CD14-positive monocyte (primary cell): ENCODE measurements at regions not wholly inside any gene's neighbourhood (a gene's known extent, or its start where the extent isn't known, plus 50 kb on each side); places are given as distances from the start of the nearest gene placed in this dataset.
"Not testable (repeated sequence)": the region's sequence is repeated elsewhere in the genome, so short reads cannot be mapped to it uniquely, and the experiment has no call there.

Experiments
- DNase-seq, 3 donors: peaks; one replicate each; pipeline ENCODE4 v3.0.0-alpha.2; 2011 to 2022
- H2AFZ ChIP-seq: 2 replicates; pipeline ENCODE4 v1.6.0; 2012; ENCODE audit warnings: mild to moderate bottlenecking, low read depth, low read length, inconsistent platforms; ENCODE audit not compliant: insufficient read depth, poor library complexity, severe bottlenecking
- H3K27ac ChIP-seq, 2 donors: 1 replicate in 1 of 2; 2 replicates in 1 of 2; pipeline ENCODE4 v1.5.1; 2012 to 2013; ENCODE audit warnings: low read length in 2 of 2, control low read depth in 1 of 2, inconsistent platforms in 1 of 2, low read depth in 1 of 2, mild to moderate bottlenecking in 1 of 2
- H3K27me3 ChIP-seq, 2 donors: one replicate each; pipeline versions ENCODE4 v1.6.0 to v1.6.1; 2011 to 2013; ENCODE audit warnings: low read length in 2 of 2; ENCODE audit not compliant: control insufficient read depth in 2 of 2, insufficient read depth in 2 of 2
- H3K36me3 ChIP-seq, 2 donors: replicated peaks in 1 of 2; 1 replicate in 1 of 2; 2 replicates in 1 of 2; pipeline versions ENCODE4 v1.5.1 to v1.6.1; 2012 to 2013; ENCODE audit warnings: low read length in 2 of 2, control low read depth in 1 of 2, inconsistent platforms in 1 of 2, mild to moderate bottlenecking in 1 of 2; ENCODE audit not compliant: insufficient read depth in 2 of 2, control insufficient read depth in 1 of 2
- H3K4me1 ChIP-seq, 2 donors: 1 replicate in 1 of 2; 2 replicates in 1 of 2; pipeline versions ENCODE4 v1.5.1 to v1.6.1; 2012 to 2013; ENCODE audit warnings: low read length in 2 of 2, control low read depth in 1 of 2, inconsistent platforms in 1 of 2, mild to moderate bottlenecking in 1 of 2, moderate library complexity in 1 of 2; ENCODE audit not compliant: insufficient read depth in 2 of 2, control insufficient read depth in 1 of 2
- H3K4me2 ChIP-seq: replicated peaks from 2 replicates; pipeline ENCODE3; 2012; ENCODE audit warnings: low read length, moderate library complexity, mild to moderate bottlenecking; ENCODE audit not compliant: poor library complexity, severe bottlenecking; ENCODE audit errors: extremely low read depth
- H3K4me3 ChIP-seq, 3 experiments: fragments of 200-600 bp in 1 of 3; sonication (generic) in 1 of 3; replicated peaks in 1 of 3; 1 replicate in 2 of 3; 2 replicates in 1 of 3; pipeline ENCODE4 v1.5.1; 2011 to 2013; ENCODE audit warnings: low read length in 3 of 3, mild to moderate bottlenecking in 3 of 3, control low read depth in 2 of 3, low read depth in 2 of 3, inconsistent platforms in 1 of 3, moderate library complexity in 1 of 3
- H3K79me2 ChIP-seq: 2 replicates; pipeline ENCODE4 v1.6.0; 2012; ENCODE audit warnings: mild to moderate bottlenecking, control low read depth, inconsistent platforms, low read length, moderate library complexity; ENCODE audit not compliant: insufficient read depth
- H3K9ac ChIP-seq: 2 replicates; pipeline ENCODE4 v1.6.0; 2017; ENCODE audit warnings: low read length, mild to moderate bottlenecking; ENCODE audit not compliant: insufficient read depth, poor library complexity, severe bottlenecking
- H3K9me3 ChIP-seq, 2 donors: replicated peaks in 1 of 2; 1 replicate in 1 of 2; 2 replicates in 1 of 2; pipeline versions ENCODE4 v1.5.1 to v1.6.1; 2012 to 2013; ENCODE audit warnings: low read length in 2 of 2, control low read depth in 1 of 2; ENCODE audit not compliant: control insufficient read depth in 1 of 2, insufficient read depth in 1 of 2
- H4K20me1 ChIP-seq: 2 replicates; pipeline ENCODE4 v1.6.0; 2012; ENCODE audit warnings: mild to moderate bottlenecking, low read length, control low read depth, moderate library complexity; ENCODE audit not compliant: insufficient read depth
- H3K27ac Mint-ChIP-seq, 7 donors: one replicate each; pipeline ENCODE4 v1.8.0; 2020; ENCODE audit warnings: mild to moderate bottlenecking in 7 of 7, mixed read lengths in 7 of 7, moderate library complexity in 6 of 7, inconsistent platforms in 2 of 7
- H3K27me3 Mint-ChIP-seq, 3 donors: one replicate each; pipeline ENCODE4 v1.8.0; 2021 to 2022; ENCODE audit warnings: low read depth in 3 of 3, mild to moderate bottlenecking in 3 of 3, mixed read lengths in 3 of 3, moderate library complexity in 3 of 3, inconsistent platforms in 1 of 3
- H3K36me3 Mint-ChIP-seq, 2 donors: one replicate each; pipeline ENCODE4 v1.8.0; 2020; ENCODE audit warnings: mixed read lengths in 2 of 2, inconsistent platforms in 1 of 2, mild to moderate bottlenecking in 1 of 2
- H3K4me1 Mint-ChIP-seq: one replicate; pipeline ENCODE4 v1.8.0; 2020; ENCODE audit warnings: mild to moderate bottlenecking, mixed read lengths
- H3K4me3 Mint-ChIP-seq, 2 donors: one replicate each; pipeline ENCODE4 v1.8.0; 2020; ENCODE audit warnings: mild to moderate bottlenecking in 2 of 2, mixed read lengths in 2 of 2, moderate library complexity in 1 of 2
- H3K9me3 Mint-ChIP-seq, 7 donors: one replicate each; pipeline ENCODE4 v1.8.0; 2020 to 2022; ENCODE audit warnings: mixed read lengths in 7 of 7, mild to moderate bottlenecking in 6 of 7, moderate library complexity in 6 of 7, inconsistent platforms in 2 of 7
- CTCF ChIP-seq: fragments of 200-600 bp; IDR thresholded peaks from one replicate; pipeline ENCODE4 v1.8.0; 2022; ENCODE audit warnings: antibody characterized with exemption, mild to moderate bottlenecking
- WGBS: methylation state at CpG from one replicate; pipeline ENCODE4 v1.1.5; 2013; ENCODE audit warnings: missing lambda C conversion rate; ENCODE audit not compliant: insufficient coverage; 5-methylcytosine and 5-hydroxymethylcytosine counted together
- intact Hi-C, 2 donors: fragments of 100-400 bp; cut with micrococcal nuclease; formaldehyde crosslinking; loops; one replicate each; pipeline versions ENCODE4 v1.15.0 to v1.15.1; 2023

GRCh38 chrX:148298737-148299136, 201.7 kb upstream of the AFF2 start:
- DNase-seq: peak in 1 of 3 donors; percentile 15
- no peaks in the 10 kb centered on the region for H4K20me1 ChIP-seq
- no CpG with 5 or more reads among the region's 2 CpGs for WGBS
- Mint-ChIP-seq H3K4me1 (peaks cover 9% of the 10 kb centered on the region), H3K27ac (no peak overlapping the region), H3K36me3 (no peaks in the 10 kb centered on the region), H3K4me3 (no peak overlapping the region), H3K9me3 (peaks cover 3 to 9% (median 8%) of the 10 kb centered on the region in 7 donors), H3K27me3 (no peaks in the 10 kb centered on the region)
- H3K27me3 ChIP-seq: no peaks in the 10 kb centered on the region
- H3K27ac ChIP-seq: no peak overlapping the region
- no peak for TF ChIP-seq CTCF
- no peak overlapping the region for H3K4me2 ChIP-seq
- intact Hi-C loops: no loop called here
- H3K9ac ChIP-seq: no peak overlapping the region
- H2AFZ ChIP-seq: no peak overlapping the region
- H3K4me3 ChIP-seq: no peak overlapping the region
- H3K79me2 ChIP-seq: no peaks in the 10 kb centered on the region
- H3K36me3 ChIP-seq: no peaks in the 10 kb centered on the region
- no peaks in the 10 kb centered on the region for H3K9me3 ChIP-seq
- H3K4me1 ChIP-seq: no peaks in the 10 kb centered on the region

- H3K27me3 Mint-ChIP-seq, H3K36me3 ChIP-seq, H3K27ac ChIP-seq, H3K9me3 ChIP-seq, H3K9ac ChIP-seq, intact Hi-C loops, H2AFZ ChIP-seq, H3K4me3 Mint-ChIP-seq, DNase-seq, H3K4me3 ChIP-seq, H3K4me2 ChIP-seq, H3K36me3 Mint-ChIP-seq, H3K27me3 ChIP-seq, H3K27ac Mint-ChIP-seq, H4K20me1 ChIP-seq, H3K4me1 ChIP-seq, H3K79me2 ChIP-seq: not testable (repeated sequence)
- WGBS: 100% methylated on average over 1 of the region's 9 CpGs
- Mint-ChIP-seq H3K9me3 (peaks cover 0 to 11% (median 7%) of the 10 kb centered on the region in 7 donors), H3K4me1 (peaks cover 11% of the 10 kb centered on the region)
Observed at GRCh38 chrX:148305214-148305613, 195.2 kb upstream of the AFF2 start.
